IPS-NIHi11 (cell line): ENCODE measurements at regions not wholly inside any gene's neighbourhood (a gene's known extent, or its start where the extent isn't known, plus 50 kb on each side); places are given as distances from the start of the nearest gene placed in this dataset.
A peak's percentile ranks its signal among the peaks of the same experiment; 100 is the strongest.

ENCODE experiments used
- DNase-seq: peaks from one replicate; pipeline ENCODE4 v3.0.0; 2012; ENCODE audit warnings: mixed read lengths, low spot score

DNA sequence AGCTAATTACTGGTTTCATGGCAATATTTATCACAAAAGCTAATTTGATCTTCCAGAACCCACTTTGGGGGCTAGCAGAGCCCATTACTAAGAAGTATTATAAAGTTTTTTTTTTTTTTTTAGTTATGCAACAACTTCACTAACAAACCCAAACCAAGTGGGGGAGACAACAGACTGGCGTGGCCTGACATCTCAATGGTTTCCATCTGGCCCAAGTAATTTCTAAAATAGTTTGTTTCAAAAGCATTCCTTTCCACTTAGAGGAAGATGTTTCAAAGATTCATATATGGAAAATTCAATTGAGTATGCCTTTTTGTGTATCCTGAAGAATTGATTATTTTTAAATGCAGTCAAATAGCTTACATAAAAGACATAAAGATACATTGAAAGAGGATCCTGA is 367.1 kb downstream of the HRH4 start:
- DNase-seq, result no peak

DNA sequence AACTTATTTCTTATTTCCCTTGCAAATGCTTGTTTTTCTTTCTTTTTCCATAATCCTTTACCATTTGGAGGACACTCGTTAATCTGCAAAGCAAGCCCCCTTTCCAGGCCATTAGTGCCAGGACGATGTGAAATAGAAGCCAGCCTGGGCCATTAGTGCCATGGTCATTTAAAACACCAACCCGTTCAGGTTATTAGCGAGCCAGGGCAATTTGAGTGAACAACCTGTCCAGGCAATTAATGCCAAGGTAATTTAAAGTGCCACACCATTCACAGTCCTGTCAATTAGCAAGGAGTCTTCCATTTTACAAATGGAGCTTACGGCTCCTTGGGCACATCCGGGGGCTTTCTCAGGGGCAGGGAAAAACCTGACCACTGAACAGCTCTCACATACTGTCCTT is 370.6 kb downstream of the HRH4 start:
- DNase-seq, result no peak

DNA sequence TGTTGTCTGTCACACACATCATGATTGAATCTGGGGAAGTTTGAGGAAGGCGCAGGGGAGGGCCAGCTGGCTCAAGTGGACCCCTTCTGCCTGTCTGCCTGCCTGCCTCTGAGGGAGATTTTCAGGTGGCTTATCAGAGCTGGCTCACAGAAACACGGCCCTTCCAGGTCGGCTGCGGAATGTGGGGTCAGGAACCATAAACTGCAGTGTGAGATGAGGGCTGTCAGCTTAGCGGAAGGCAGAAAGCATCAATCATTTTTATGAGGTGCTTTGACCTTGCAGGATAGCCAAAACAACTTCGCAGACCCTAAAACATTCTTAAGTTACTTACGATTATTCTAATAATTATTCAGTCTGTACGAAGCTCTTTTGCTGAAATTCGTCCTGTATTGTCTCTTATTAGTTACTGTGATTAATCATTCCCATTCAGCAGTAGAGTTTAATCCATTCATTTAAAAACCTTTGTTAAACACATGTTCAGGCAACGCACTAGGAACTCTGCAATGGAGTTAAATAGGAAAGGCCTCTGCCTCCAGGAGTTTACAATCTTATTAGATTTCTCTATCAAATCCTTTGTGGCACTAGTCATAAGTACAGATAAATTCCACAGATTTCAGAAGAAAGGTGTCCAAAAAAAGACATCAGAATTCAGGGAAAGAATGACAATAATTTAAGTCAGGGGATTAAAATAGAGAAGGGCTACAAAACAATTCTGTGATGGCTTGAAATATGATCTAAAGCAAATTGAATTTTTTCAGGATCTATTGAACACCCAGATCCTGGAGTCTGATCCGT is 371.6 kb downstream of the HRH4 start:
- DNase-seq, result no peak

DNA sequence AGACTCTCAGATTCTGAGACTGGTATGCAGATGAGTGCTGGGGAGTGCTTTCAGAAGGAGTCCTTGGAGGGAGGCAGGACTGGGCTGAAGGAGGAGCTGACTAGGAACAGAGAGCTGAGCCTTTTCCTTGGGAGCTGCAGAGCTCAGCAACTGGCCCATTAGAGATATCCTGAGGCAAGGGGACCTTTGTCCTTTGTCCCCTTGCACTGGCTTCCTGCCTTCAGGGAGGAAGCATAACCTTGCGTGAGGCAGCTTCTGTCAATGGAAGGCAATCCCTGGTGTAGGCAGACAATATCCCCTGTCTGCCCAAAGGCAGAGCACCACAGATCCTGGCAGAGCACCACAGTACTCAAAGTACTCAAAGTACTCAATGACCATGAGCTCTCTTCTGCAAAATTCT is 375.3 kb downstream of the HRH4 start:
- no peak for DNase-seq

DNA sequence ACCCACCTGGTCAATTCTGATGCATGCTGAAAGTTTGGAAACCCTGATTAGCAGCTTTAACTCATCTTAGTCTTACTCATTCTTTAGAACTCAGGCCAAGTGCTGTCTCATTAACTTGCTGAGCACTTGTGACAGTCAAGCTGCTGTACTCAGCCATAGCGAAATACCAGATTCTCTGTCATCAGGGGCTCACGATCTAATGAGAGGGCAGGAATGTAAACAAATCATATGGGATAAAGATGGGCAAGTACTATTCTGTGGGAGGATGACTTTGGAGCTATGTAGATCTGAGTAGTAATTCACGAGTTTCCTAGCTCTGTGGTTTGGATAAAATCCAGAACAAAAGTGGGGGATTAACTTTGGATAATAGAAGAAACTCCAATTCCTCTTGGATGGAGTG is 376.6 kb downstream of the HRH4 start:
- DNase-seq, result no peak

DNA sequence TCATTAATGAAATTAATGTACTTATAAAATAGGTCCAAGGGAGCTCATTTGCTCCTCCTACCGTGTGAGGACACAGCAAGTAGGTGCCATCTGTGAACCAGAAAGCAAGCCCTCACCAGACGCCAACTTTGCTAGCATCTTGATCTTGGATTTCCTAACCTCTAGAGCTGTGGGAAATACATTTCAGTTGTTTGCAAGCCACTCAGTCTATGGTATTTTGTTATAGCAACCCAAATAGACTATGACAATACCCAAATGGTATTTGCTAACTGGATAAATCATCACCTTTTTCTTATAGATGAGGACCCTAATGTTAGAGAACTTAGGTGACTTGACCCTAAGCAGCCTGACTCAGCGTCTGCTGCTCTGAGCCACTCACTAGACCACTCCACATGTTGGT is 379.6 kb downstream of the HRH4 start:
- DNase-seq, result no peak

DNA sequence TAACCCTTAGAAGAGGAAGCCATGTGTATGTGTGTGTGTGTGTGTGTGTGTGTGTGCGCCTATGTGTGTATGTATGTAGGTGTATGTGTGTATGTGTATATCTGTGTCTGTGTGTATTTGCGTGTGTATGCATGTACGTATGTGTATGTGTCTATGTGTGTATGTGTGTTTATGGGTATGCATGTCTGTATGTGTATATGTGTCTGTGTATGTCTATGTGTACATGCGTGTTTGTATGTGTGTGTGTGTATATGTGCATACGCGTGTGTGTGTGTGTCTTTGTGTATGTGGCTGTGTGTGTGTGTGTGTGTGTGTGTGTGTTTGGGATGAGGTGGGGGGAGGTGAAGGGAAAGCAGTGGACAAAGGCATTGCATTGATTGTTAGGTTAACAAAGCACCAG is 380.2 kb downstream of the HRH4 start:
- no peak for DNase-seq

DNA sequence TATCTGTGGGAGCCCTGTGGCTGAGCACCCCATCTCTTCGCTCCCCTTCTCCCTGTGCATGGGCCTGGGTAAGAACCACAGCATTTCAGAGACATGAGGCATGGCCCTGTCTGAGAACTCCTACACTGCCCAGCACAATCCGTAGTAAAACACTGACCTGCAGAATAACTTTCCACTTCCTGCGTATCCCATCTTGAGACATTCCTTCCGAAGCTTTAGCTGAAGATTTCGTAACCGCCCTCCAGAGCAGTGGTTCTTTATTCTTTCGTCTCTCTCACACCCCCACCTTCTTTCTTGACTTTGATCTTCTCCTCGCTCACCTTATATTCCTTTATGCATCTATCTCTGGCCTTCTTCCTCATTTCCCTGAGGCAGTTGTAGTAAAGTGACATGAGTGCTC is 381.1 kb downstream of the HRH4 start:
- no peak for DNase-seq

DNA sequence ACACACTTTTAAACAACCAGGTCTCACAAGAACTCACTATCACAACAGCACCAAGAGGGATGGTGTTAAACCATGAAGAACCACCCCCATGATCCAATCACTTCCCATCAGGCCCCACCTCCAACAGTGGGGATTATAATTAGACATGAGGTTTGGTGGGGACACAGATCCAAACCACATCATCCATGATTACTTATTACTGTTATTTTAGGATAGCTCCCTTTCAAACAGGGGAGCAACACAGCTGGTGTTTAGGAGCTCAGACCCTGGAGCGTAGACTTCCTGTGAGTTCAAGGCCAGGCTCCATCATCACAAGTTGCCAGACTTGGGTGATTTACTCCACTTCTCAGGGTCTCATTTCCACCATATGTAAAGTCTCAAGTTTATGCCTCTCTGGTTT is 382.7 kb downstream of the HRH4 start:
- no peak for DNase-seq

DNA sequence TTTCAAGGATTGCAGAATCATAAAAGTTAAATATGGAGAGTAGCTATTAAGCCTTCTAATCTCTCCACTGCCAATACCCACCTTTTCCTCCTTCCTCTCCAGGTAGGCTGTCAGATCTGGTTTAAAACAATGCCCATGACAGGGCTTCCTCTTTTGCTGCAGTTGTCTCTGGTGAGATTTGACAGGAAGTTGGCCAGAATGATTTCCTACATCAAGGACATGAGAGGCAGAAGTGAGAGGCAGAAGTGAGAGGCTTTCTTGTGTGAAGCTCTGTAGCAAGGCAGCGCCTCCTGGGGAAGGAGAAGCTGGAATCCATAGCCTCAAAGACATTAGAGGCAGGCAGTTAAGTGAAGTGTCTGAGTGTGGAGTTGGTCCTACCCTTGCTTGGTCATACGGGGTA is 385.7 kb downstream of the HRH4 start:
- DNase-seq, result no peak

DNA sequence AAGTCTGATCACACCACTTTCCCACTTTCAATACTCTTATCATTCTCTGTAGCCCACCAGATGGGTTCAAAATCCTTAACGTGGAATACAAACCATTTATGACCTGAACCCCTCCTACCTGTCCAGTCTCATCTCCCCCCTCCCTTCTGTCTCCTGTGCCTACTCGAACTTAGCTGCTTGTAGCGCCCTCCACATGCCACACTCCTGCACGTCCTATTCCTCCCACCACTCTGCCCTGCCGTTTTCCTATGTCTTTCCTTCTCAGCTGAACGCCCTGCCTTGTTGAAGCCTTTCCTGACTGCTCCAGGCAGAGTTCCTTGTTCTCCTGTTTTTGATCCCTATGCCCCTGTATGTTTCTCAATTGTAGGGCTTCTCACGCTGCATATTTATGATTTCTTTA is 390.1 kb downstream of the HRH4 start:
- no peak for DNase-seq

DNA sequence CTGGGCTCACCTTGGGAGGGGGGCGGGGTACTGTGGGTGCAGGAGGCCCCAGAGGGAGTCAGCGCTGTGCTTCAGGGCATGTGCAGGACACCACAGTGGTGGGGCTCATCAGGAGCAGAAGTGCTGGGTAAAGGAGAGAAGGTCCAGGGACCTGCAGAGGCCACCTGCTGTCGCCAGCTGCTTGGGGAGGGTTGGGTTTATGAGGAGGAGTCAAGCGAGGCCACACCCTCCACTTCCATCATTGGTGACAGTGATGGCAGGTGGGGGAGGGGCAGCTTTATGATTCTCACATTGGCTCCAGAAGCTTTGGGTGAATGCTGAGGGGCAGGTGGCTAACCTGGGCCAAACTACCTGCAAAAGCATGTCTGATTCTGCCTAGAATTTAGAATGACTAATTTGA is 392.6 kb downstream of the HRH4 start:
- DNase-seq, result no peak

DNA sequence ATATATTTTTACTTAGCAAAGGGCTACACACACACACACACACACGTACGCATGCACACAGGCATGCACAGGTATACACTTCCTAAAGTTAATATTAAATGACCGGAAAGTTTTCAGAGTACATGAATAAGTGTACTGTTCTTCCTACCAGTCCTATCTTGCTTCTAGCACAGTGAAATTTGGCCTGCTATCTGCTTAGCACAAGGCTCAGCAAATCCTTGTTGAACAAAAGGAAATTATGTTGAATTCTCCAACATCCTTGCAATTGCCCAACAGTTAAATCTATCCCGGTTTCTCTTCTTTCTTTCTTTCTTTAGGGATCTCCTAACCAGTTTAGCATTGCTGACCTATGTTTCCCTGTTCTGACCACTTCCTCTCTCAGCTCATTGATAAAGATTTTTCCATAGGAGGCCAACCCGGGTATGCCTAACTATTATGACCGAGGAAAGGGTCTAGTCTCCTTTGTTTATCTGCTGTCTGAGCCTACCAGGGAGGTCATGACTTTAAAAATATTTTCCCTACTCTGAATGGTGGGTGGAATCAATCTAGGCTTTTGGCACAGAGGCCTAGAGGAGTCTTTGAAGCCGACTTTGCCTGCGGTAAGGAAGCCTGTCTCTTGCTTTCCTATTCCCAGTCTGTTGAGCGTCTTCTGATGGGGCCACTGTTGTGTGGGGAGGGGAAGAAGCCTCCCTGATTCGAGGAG is 400.7 kb downstream of the HRH4 start:
- no peak for DNase-seq

DNA sequence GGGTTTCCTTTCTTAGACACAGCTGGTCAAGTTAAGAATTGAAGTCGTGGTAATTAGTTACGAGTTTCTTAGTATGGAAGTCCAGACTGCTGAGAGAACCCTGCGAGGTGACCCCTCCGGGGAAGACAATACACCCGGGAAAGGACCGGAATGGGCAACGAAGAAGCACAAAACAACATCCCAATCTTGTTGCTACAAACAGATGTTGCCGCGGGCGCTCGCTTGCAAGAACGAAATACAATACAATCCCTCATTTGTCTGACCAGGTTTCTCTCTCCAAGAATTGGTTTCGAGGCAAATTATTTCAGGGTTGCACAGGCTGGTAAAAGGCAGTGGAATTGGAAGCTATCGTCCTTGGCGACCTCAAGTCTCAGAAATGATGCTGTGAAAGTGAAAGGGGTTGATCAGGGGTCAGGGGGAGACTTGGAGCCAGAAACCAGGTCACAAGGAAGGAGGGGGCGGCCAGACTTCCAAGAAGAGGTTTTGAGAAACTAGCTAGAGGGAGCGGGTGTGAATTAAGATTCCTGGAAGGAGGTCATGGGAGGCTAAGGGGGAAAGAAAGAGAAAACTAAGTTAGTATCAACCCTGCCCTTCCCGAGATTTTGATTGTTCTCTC is 401.9 kb downstream of the HRH4 start:
- DNase-seq, result peak; percentile 39

DNA sequence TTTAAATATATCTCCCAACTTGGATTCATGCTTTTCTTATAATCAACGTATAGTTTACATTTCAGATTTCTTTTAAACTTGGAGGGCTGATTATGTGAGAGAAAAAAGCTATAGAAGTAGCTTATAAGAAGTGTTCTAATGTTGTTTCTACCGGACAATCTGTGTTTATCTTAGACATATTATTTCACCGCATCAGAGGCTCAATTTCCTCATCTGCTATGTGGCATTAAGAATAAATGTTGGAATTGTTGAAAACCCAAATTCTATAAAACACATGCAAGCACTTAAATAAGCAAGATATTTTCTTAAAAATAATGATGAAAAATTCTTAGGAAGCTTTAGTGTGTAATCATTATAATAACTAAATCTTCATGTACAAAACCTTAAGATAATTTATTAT is 407.9 kb downstream of the HRH4 start:
- no peak for DNase-seq

DNA sequence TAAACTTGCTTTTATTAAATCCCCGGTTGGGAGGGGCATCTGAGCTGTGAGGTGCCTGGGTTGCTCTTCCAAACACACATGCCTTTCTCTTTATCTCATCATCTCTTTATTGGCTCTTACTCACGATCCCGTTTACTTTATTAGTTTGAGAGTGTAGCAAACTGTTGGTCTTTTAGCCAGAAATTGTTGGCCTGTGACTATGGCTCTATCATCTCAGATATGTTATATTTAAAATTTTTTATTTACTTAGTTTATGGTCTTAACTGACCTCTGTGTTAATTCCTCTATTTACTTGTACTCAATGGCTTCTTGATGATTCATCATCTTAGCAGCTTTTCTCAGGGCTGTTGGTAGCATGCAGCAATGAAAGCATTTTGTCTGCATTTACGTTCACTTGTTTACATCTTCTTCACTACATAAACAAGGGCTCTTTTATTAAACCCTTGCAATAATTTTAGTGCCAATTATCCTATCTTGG is 408.4 kb downstream of the HRH4 start:
- DNase-seq, result no peak

DNA sequence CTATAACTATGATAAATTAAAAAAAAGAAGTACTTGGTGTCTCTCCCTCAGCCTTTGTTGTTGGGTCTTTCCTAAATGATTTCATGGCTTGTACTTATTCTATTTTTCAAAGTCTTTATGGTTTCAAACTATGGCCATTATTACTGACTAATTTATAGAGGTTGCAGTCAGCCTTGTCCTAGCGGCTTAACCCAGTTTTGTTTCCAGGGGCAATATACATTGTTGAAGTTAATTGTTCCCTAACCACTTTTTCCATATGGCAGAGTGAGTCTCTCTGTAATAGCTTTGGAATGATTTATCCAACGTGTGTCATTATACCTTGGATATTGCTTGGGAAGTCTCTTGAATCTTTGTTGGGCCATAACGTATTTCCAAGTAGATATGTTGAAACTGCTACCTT is 408.8 kb downstream of the HRH4 start:
- no peak for DNase-seq

DNA sequence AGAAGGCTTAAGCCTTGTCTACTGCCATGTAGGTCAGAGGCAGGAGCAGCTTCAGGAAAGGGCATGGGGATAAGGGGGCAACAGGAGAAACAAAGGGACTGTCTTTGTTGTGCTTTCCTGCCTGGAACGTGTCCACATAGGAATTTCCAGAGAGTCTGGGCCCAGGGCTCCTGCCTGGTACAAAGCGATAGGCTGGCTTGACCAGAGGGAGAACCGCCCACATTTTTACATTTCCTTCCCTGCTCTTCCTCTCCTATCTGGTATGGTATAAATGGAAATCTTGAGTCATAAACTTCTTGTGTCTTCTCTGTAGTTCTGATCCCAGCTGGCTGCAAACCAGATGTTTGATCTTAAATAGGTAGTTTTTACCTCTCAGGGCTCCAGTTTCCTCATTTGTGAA is 414.8 kb downstream of the HRH4 start:
- no peak for DNase-seq

DNA sequence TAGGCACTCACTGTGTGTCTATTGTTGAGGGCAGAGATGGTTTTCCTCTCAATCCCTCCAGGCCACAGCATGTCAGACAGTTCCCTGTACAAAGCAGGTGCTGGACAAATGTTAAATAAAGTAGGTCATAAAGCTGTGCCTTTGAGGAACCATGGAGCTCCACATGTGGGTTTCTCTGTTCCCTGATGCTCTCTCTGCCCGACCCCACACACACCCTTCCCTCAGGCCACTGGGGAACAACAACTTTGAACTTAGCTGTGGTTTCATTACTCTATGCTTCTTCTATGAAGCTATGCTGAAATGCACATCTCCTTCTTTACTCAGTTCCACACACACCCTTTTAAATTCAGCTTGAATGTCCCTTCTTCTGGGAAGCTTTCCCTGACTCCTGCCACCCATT is 415.3 kb downstream of the HRH4 start:
- DNase-seq, result no peak

DNA sequence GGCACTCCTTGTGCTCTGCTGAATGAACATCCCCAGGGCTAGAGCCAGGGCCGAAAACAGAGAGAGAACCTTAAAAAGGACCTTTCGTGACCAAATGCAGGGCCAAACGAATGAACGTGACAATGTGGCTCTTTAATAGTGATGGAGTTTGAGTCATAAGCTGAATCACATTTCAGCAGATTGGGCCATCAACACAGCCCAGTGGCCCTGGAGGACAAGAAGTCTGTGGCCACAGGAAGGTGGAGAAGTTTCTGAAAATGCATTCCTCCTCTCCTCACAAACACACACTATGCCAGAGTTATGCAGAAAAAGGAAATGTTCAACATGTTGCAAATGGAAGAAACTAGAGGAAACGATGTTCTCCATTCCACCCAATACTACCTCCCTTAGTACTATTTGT is 415.8 kb downstream of the HRH4 start:
- no peak for DNase-seq

DNA sequence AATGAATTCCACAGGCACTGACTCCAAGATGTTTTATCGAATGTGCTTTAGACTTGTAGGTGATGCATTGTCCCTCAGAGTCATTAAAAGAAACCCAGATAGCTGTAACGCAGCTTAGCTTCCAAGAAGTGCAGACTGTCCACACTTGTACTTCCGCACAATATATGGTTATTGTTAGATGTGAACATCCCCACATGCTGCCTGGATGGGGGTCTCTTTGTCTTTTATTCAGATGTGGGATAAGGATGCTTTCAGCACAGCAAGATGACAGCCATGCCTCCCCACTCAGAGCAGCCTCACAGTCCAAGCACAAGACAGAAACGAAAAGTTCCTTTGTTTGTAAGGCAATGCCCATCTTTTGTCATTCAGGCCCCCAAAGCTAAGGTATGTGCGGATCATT is 416.6 kb downstream of the HRH4 start:
- no peak for DNase-seq

DNA sequence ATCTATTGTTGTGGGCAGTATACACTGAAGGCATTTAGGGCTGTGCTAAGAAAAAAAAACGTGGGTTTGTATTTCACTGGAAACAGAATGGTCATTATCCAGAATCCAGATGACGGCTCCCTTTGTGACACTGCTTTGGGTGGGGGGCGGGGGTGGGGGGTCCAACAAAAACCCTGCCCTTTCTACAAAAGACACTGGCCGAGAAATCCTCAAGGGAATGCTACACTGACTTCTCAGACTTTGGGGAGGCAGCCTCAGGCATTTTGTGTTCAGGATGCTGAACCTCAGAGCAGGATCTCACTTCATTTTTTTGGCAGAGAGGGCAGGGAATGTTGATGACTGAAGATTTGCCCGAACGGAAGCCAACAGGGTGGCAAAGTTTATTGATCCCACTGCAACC is 417.1 kb downstream of the HRH4 start:
- no peak for DNase-seq

DNA sequence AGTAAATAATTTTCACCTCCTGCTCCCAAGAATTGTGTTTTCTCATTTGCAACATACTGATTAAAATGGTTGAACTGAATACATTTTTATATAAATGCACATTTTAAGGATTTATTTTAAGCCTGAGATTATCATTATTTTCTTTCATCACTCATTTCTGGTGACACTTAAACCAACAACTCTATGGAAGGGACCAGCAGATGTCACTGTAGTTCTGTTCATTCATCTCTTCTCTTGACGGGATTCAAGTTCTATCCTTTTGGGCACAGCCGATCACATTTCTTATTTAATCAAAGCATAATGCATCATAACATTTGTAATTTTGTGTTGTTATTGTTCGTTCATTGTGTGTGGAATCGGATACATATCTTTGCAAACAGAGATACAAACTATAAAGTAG is 417.9 kb downstream of the HRH4 start:
- no peak for DNase-seq
